GM19240 (cell line): ENCODE measurements at regions not wholly inside any gene's neighbourhood (a gene's known extent, or its start where the extent isn't known, plus 50 kb on each side); places are given as distances from the start of the nearest gene placed in this dataset.
"Not testable (repeated sequence)": the region's sequence is repeated elsewhere in the genome, so short reads cannot be mapped to it uniquely, and the experiment has no call there.

Source experiments
- DNase-seq: peaks from one replicate; pipeline ENCODE4 v3.0.0; 2011; ENCODE audit warnings: low spot score; ENCODE audit not compliant: insufficient read length

DNA sequence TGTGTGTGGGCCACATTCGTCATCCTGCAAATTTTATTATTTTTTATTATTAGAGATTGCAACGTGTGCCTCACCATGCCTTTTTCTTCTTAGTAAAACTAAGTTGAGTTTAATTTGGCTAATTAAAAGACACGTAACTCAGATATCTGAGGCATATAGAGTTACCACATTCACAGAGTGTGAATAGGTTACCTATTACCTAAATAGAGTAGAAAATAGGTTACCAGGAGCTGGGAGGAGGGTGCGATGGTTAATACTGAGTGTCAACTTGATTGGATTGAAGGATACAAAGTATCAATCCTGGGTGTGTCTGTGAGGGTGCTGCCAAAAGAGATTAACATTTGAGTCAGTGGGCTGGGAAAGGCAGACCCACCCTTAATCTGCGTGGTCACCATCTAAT lies 116.3 kb upstream of the CARD11 start:
- not testable (repeated sequence) for DNase-seq

DNA sequence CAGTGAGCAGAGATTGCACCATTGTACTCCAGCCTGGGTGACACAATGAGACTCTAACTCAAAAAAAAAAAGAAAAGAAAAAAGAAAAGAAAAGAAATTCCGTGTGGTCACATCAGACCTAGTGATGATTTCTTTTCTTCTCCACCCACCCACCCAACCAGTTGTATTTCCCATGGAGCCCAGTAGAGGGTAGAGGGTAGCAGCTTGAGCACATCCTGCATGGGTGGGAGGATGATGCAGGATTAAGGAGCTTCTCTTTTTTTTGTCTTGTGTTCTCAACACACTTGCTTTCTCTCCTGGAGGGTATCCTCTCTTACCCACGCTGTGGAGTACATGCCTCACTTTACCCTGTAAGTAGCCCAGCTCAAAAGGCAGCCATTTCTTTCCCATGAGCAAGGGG lies 118.6 kb upstream of the CARD11 start:
- no peak for DNase-seq

DNA sequence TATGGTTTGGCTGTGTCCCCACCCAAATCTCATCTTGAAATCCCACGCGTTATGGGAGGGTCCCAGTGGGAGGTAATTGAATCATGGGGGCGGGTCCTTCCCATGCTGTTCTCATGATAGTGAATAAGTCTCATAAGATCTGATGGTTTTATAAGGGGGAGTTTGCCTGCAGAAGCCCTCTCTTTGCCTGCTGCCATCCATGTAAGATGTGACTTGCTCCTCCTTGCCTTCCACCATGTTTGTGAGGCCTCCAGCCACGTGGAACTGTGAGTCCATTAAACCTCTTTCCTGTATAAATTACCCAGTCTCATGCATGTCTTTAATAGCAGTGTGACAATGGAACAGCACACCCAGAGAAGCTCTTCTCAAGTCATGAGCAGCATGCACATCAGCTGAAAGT lies 119.1 kb upstream of the CARD11 start:
- DNase-seq = not testable (repeated sequence)

DNA sequence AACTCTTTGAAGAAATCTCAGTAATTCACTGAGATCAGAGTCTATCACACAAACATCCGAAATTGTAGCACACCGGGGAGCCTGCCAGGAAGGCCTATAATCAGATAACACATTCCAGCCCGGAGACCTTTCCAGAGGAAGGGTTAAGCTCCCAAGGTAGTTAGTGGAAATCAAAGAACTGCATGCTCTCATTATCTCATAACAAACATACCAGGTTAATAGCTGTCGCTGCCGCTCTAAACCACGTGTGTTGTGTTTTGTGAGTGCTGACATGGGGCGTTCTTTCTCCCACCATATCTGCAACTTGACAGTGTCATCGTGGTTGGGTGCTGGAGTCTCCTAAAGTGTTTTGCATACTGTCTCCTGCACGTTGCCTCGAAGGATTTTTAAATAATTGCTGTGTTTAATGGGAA lies 120.7 kb upstream of the CARD11 start:
- no peak for DNase-seq

DNA sequence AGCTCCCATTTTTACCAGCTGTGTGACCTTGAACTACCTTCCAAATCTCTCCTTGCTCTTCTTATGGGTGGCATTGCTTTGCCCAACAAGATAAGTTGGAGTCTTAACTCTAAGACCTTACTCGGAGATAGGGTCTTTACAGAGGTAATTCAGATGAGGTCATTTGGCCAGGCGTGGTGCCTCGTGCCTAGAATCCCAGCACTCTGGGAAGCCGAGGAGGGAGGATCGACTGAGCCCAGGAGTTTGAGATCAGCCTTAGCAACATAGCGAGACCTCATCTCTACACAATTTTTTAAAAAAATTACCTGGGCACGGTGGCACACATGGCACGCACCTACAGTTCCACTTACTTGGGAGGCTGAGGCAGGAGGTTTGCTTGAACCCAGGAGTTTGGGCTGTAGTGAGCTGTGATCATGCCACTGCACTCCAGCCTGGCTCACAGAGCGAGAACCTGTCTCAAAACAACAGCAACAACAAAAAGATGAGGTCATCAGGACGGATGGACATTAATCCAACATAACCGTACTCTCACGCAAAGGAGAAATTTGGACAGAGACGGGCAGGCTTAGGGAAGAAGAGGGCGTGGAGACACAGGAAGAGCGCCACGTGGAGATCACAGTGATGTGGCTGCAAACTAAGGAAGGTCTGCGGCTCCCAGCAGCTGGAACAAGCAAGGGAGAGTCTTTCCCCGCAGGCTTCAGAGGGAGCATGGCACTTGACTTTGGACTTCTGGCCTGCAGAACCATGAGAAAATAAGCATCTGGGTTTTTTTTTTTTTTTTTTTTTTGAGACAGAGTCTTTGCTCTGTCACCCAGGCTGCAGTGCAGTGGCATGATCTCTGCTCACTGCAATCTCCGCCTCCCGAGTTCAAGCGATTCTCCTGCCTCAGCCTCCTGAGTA lies 122.3 kb upstream of the CARD11 start:
- DNase-seq = no peak

DNA sequence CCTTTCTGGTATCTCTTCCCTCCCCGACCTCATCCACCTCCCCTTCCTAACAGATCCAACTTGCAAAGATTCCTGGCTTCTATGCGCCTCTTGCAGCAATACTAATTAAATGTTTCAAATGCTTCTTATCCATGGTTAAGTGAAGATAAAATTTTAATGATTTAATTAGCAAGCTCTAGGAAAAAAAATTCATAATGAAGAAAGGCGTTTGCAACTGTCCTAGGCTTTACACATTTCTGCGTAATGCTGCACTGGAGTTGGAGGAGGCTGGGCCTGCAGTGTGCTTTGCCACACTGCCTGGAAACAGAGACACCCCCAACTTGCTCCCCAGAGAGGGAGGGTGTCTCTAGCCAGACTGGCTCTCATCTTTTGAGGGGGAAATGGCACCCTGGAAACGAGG lies 123.9 kb upstream of the CARD11 start:
- DNase-seq = no peak

DNA sequence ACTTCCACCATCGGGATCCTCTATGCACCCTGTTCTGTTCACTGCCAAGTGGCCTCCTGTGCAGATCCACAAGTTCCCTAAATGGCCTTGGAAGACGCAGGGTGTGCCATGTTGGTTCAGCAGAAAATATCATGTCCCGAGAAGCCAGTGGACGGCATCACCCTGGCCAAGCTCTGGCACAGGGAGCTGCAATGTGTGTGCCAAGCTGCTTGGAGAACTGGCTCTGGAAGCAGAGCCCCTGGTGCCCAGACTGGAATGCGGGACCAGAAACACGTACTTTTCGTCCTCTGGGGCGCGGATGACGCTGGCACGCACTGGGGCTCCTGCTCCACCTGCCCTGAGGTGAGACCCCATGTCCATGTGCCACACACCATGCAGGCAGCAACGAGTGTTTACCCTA lies 124.7 kb upstream of the CARD11 start:
- DNase-seq = no peak

DNA sequence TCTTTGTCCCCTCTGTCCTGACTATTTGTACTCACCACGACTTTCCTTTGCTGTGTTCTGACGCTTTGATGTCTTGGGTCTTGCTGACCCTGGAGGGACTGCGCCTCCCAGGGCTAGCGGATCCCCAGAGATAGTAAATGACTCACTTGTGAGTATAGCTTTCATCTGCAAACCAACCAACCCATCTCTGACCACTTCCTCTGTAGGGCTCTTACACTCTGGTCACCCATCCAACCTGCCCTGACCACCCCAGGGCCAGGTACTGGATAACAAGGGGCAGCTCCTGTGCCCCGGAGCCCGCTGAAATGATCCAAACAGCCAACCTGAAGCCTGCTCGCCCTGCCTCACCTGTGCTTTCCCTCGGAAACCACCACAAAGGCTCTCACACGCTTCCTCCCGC lies 125.2 kb upstream of the CARD11 start:
- DNase-seq = no peak

DNA sequence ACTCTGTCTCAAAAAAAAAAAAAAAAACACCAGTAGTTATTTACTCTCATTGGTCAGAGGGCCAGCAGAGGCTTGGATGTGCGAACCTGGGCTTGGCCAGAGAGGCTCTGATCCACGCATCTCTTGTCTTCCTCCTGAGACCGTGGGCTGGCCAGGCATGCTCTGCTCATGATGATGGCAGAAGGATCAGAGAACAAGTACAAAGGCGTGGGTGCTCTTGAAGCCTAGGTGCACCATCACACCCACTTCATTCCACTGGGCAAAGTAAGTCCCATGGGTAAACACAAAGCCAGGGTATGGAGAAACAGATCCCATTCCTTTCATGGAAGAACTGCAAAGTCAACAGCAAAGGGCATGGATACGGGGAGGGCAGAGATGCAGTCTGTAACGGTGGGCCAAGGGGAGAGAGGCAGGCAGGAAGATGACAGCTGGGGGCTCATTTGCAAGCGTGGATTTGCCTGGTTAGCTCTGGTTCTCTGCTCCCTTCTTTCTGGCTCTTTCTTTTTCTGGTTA lies 128.2 kb upstream of the SDK1 start:
- no peak for DNase-seq

DNA sequence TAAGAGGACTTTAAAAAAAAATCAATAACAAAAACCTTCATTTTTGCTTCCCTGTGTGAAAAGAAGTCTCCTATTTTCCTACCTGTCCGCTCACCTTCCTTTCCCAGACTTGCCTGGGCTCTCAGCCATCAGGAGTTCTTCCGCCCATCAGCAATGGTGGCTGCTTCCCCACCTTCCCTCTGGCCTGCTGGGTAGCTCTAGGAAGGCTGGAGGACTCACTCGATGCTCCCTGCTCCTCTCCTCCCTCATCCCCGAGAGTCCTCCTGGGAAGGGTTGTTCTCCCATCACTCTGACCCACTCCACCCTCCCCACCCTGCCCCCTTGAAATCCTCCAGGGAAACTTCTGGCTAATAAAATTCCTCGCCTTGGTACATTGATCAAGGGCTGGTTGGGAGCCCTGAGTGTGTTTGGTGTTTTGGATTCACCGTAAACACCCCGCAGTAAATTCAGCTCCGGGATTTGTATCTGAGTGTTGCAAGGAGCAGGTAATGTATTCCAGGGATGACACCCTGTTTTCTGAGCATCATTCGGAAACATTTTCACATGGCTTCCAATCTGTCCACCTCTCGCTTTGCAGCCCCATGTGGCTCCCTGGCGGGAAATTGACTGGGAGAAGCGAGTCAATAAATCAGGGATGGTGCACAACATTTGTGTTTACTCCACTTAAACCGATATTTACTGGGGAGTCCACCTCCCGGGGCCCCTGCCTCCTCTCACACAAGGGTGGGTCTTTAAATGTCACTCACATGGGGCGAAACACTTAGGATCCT lies 126.4 kb upstream of the SDK1 start:
- DNase-seq = no peak

DNA sequence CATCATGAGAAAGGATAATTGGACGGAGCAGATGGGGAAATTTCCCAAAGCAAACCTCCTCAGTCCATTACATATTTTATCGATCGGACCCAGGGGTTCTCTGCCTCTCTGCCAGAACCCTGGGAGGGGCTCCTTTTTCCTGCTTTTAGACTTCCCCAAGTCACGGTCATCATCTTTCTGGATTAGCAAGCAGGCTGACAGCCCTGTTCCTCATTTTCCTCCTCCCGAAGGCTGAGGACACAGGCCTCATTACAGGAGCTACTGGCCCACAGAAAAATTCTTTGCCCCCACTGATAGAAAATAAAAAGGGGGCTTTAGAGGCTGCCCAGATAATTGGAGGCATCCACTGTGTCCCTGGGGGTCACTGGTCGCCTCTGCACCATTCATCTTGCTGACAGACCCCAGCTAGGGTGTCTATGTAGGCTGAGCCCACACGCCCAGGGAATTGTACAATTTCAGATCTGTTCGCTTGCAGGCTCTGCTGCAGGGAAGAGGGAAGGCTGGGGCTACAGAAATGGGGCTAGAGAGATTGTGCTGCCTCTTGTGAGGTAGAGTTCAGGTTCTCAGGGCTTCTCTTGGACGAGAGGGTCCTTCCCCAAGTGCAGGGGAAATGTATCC lies 125.7 kb upstream of the SDK1 start:
- DNase-seq = no peak

DNA sequence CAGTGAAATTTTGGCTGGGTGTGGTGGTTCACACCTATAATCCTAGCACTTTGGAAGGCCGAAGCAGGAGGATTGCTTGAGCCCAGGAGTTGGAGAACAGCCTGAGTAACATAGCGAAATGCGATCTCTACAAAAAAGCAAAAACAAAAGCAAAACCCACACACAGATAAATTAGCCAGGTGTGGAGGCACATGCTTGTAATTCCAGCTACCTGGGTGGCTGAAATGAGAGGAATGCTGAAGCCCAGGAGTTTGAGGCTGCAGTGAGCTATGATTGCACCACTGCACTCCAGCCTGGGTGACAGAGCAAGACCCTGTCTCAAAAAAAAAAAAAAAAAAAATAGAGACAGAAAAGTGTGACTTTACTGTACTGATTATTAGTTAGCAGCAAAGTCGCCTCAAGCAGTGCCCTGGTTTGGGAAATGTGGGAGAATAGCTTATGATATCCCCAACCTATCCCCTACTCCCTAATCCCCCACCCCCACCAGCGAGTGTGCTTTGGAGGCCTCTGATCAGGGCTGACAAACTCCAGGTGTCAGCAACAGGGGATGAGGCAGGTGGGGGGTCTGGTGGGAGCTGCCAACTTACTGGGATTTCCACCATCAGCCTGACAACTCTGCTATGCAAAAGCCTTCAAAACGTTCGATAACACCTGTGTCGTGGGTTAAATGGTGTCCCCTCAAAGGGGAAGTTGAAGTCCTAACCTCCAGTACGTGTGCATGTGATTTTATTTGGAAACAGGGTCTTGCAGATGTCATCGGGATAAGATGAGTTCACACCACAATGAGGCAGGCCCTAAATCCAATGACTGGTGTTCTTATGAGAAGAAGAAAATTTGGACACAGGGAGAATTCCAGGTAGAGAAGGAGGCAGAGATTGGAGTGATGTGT lies 124.7 kb upstream of the SDK1 start:
- DNase-seq = no peak

DNA sequence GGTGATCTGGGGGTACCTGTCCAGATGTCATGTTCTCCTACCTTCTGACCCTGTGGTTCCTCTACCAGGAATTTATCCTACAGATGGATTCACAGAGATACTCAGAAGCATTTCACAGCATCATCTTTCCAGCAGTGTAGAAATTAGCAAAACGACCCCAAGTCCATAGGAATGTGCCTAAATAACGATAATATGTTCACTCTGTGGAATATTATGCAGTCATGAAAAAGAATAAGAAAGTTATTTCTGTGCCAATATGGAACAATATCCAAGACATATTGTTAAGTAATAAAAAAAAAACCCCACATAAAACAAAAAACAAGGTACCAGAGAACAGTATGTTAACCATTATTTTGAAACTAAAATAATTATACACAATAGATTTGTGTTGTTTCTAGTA lies 123.8 kb upstream of the SDK1 start:
- no peak for DNase-seq

DNA sequence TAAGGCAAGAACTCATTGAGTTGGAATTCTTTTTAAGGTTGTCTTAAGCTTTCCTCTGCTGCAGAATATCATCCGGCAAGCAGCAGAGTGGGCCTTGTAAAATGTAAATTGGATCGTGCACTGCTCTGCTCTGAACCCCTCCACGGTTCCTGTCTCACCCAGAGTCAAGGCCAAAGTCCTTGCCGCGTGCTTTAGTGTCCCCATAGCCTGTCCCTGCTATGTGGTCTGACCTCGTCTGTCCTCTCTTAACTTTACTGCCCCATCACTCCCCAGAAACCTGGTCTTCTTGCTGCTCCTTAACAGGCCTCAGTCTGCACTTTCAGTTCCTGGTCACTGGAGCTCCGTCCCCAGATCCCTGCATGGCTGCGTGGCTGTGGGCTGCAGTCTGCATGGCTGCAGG lies 121.6 kb upstream of the SDK1 start:
- no peak for DNase-seq

DNA sequence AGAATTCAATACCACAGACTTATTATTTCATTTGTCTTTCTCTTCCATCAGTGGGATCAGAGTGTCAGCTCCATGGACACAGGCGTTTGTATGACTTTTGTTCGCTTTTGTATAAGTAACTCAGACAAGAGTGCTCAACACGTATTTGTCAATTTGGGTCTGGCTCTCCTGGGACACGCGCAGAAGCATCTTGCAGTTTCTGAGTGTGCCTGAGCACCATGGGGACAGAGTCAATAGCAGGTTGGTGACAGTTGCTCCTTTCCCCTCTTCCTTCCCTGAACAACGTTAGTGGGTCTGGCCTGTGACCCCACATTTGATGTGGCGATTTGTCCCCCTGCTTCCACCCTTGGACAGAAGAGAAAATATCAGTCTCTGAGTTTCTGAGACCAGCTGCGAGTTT lies 120.4 kb upstream of the SDK1 start:
- no peak for DNase-seq

DNA sequence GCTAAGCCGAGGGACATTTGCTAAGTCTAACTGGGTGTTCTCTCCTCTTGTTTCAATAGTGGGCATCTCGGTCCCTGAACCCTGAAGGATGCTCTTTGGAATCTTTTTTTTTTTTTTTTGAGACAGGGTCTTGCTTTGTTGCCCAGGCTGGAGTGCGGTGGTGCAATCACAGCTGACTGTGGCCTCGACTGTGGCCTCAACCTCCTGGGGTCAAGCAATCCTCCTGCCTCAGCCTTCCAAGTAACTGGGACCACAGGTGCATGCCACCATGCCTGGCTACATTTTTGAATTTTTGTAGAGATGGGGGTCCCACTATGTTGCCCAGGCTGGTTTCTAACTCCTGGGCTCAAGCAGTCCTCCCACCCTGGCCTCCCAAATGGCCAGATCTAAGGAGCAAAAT lies 119.0 kb upstream of the SDK1 start:
- not testable (repeated sequence) for DNase-seq

DNA sequence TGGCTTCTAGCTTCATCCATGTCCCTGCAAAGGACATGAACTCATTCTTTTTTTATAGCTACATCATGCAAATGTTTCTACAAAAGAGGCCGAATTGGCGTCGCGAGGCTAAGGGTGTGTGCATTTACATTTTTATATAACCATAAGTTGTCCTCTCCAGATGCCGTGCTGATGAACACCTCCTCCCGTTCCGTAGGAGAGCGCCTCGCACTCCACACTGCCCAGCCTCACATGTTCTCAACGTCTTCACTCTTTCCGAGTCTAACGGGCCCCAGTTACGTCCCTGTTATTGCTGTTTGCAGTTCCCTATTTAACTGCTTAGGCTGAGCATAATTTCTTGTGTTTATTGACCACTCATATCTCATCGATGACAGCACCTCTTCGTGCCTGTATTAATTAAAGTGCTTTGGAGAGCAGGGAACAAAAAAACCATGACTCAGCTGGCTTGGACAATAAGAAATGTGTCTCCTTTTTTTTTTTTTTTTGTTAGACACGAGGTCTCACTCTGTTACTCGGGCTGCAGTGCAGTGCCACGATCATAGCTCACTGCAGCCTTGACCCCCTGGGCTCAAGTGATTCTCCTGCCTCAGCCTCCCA lies 113.5 kb upstream of the SDK1 start:
- no peak for DNase-seq

DNA sequence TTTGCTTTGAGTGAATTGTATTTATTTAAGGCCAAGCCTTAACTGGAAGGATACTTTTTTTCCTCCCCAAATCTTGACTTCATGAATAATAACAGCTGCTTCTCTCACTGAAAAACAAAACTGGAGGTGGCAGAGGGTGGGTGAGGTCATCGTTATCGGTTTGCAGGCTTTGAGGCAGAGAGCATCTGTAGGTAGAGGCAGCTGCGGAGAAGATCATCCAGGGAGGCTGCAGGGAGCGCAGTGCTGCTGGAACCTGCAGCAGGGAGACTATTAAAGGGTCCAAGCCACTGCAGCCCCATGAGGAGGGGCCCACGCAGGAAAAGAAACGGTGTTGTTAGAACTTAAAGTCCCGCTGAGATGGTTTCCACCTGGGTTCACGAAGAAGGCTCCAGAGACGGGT lies 112.1 kb upstream of the SDK1 start:
- no peak for DNase-seq

DNA sequence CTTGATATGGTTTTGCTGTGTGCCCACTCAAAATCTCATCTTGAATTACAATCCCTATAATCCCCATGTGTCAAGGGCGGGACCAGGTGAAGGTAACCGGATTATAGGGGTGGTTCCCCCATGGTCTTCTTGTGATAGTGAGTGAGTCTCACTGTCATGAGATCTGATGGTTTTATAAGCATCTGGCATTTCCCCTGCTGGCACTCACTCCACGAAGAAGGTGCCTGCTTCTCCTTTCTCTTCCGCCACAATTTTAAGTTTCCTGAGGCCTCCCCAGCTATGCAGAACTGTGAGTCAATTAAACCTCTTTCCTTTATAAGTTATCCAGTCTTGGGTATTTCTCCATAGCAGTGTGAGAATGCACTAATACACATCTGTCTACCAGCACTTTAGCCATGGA lies 109.5 kb upstream of the SDK1 start:
- DNase-seq = no peak

DNA sequence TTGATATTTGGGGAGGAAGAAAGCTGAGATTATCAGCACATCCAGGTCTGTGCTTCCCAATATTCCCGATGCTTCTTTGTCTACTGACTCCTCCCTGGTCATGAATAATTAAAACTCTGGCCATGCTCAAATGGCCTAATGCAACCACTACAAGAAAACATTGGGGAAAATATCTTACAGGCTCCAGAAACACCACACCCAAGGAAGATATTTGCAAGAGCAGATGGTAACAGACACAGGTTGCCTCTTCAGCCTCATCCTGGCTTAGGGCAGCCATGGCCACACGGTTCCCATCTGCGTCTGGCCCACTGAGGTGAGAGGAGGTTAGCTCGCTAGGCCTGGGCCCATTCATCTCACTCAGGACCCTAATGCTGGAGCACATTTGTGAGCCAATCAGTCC lies 108.4 kb upstream of the SDK1 start:
- no peak for DNase-seq
